HG03025 (cell line): ENCODE measurements at regions not wholly inside any gene's neighbourhood (a gene's known extent, or its start where the extent isn't known, plus 50 kb on each side); places are given as distances from the start of the nearest gene placed in this dataset.
"Not testable (repeated sequence)": the region's sequence is repeated elsewhere in the genome, so short reads cannot be mapped to it uniquely, and the experiment has no call there.

Experiments used
- ATAC-seq: cut with Tn5 transposase; IDR thresholded peaks from one replicate; pipeline ENCODE4 v1.9.1; 2021; ENCODE audit warnings: mild to moderate bottlenecking, moderate library complexity; ENCODE audit not compliant: unreplicated experiment, low FRiP score

- ATAC-seq = no peak
These were observed 566.4 kb upstream of the SGO1 start for GRCh38 chr3:20752416-20752815.

GRCh38 chr3:20751296-20751695 lies 565.3 kb upstream of the SGO1 start:
- ATAC-seq = no peak

- ATAC-seq = no peak
These were observed 561.7 kb upstream of the SGO1 start for GRCh38 chr3:20747741-20748140.

GRCh38 chr3:20743553-20744321 lies 557.7 kb upstream of the SGO1 start:
- ATAC-seq = no peak

GRCh38 chr3:20742903-20743552 lies 557.0 kb upstream of the SGO1 start:
- no peak for ATAC-seq

- ATAC-seq = no peak
These were observed 555.4 kb upstream of the SGO1 start for GRCh38 chr3:20741381-20741780.

- no peak for ATAC-seq
These were observed 553.8 kb upstream of the SGO1 start for GRCh38 chr3:20739814-20740213.

- ATAC-seq = no peak
These were observed 550.4 kb upstream of the SGO1 start for GRCh38 chr3:20736287-20736852.

- no peak for ATAC-seq
These were observed 543.2 kb upstream of the SGO1 start for GRCh38 chr3:20729185-20729584.

GRCh38 chr3:20726786-20727185 lies 540.8 kb upstream of the SGO1 start:
- ATAC-seq = no peak

- ATAC-seq = no peak
These were observed 538.2 kb upstream of the SGO1 start for GRCh38 chr3:20724241-20724640.

GRCh38 chr3:20716425-20716824 lies 530.4 kb upstream of the SGO1 start:
- ATAC-seq = not testable (repeated sequence)

GRCh38 chr3:20701641-20702040 lies 515.6 kb upstream of the SGO1 start:
- no peak for ATAC-seq

GRCh38 chr3:20700714-20701113 lies 514.7 kb upstream of the SGO1 start:
- ATAC-seq = no peak

- no peak for ATAC-seq
These were observed 512.9 kb upstream of the SGO1 start for GRCh38 chr3:20698896-20699295.

GRCh38 chr3:20696388-20697150 lies 510.6 kb upstream of the SGO1 start:
- no peak for ATAC-seq

GRCh38 chr3:20692675-20693074 lies 506.7 kb upstream of the SGO1 start:
- no peak for ATAC-seq

GRCh38 chr3:20683910-20684309 lies 497.9 kb upstream of the SGO1 start:
- no peak for ATAC-seq

- no peak for ATAC-seq
These were observed 496.6 kb upstream of the SGO1 start for GRCh38 chr3:20682573-20682972.

GRCh38 chr3:20680990-20681628 lies 495.1 kb upstream of the SGO1 start:
- ATAC-seq = no peak

GRCh38 chr3:20673866-20674265 lies 487.9 kb upstream of the SGO1 start:
- no peak for ATAC-seq
